Endodermal cell (in vitro differentiated cells): ENCODE measurements at regions not wholly inside any gene's neighbourhood (a gene's known extent, or its start where the extent isn't known, plus 50 kb on each side); places are given as distances from the start of the nearest gene placed in this dataset.

Experiments used
- DNase-seq: peaks from one replicate; pipeline ENCODE4 v3.0.0-alpha.2; 2017
- H3K27ac ChIP-seq: 2 replicates; pipeline ENCODE4 v1.5.1; 2013; ENCODE audit warnings: mild to moderate bottlenecking, low read depth, low read length, moderate library complexity
- H3K27me3 ChIP-seq: 2 replicates; pipeline ENCODE4 v1.6.1; 2013; ENCODE audit warnings: mild to moderate bottlenecking, low read length, moderate library complexity; ENCODE audit not compliant: insufficient read depth, control insufficient read depth, poor library complexity, severe bottlenecking
- H3K36me3 ChIP-seq: 2 replicates; pipeline ENCODE4 v1.7.0; 2013; ENCODE audit warnings: mild to moderate bottlenecking, low read length, moderate library complexity; ENCODE audit not compliant: control insufficient read depth, insufficient read depth
- H3K4me1 ChIP-seq: one replicate; pipeline ENCODE4 v1.7.0; 2013; ENCODE audit warnings: low read length; ENCODE audit not compliant: control insufficient read depth, insufficient read depth
- H3K4me3 ChIP-seq: 2 replicates; pipeline ENCODE4 v1.5.1; 2013; ENCODE audit warnings: mild to moderate bottlenecking, low read length, moderate library complexity
- H3K9ac ChIP-seq: 2 replicates; pipeline ENCODE4 v1.6.1; 2013; ENCODE audit warnings: mild to moderate bottlenecking, low read length, moderate library complexity; ENCODE audit not compliant: poor library complexity, severe bottlenecking; ENCODE audit errors: extremely low read depth
- H3K9me3 ChIP-seq: 2 replicates; pipeline ENCODE4 v1.6.1; 2013; ENCODE audit warnings: mild to moderate bottlenecking, low read length, moderate library complexity; ENCODE audit not compliant: control insufficient read depth
- H3K27ac Mint-ChIP-seq: 2 replicates; pipeline ENCODE4 v1.8.0; 2020; ENCODE audit warnings: mixed read lengths
- H3K27me3 Mint-ChIP-seq: 2 replicates; pipeline ENCODE4 v1.8.0; 2021; ENCODE audit warnings: mild to moderate bottlenecking, mixed read lengths; ENCODE audit not compliant: insufficient read depth
- H3K36me3 Mint-ChIP-seq: 2 replicates; pipeline ENCODE4 v1.8.0; 2020; ENCODE audit warnings: low read depth, mixed read lengths
- H3K4me1 Mint-ChIP-seq: 2 replicates; pipeline ENCODE4 v1.8.0; 2020; ENCODE audit warnings: mixed read lengths
- H3K4me3 Mint-ChIP-seq: 2 replicates; pipeline ENCODE4 v1.8.0; 2020; ENCODE audit warnings: mild to moderate bottlenecking, moderate library complexity, mixed read lengths
- H3K9me3 Mint-ChIP-seq: 2 replicates; pipeline ENCODE4 v1.8.0; 2020; ENCODE audit warnings: mild to moderate bottlenecking, mixed read lengths
- WGBS, 2 experiments: methylation state at CpG; one replicate each; pipeline versions ENCODE4 v1.1.5 to v1.1.7; 2013; ENCODE audit warnings: missing lambda C conversion rate in 2 of 2, mixed read lengths in 1 of 2; ENCODE audit not compliant: insufficient coverage in 1 of 2, insufficient read length in 1 of 2; 5-methylcytosine and 5-hydroxymethylcytosine counted together
- TF ChIP-seq, protein P1 (sequence below): fragments of 200-600 bp; sonication (generic); conservative IDR thresholded peaks from 2 replicates; pipeline ENCODE4 v1.5.0; 2021; ENCODE audit warnings: antibody characterized with exemption, mild to moderate bottlenecking

- H3K27me3 Mint-ChIP-seq: peaks cover 12% of the 10 kb centered on the region
- no peaks in the 10 kb centered on the region for H3K36me3 ChIP-seq
- no peaks in the 10 kb centered on the region for H3K9me3 ChIP-seq
- H3K4me3 Mint-ChIP-seq: no peak overlapping the region
- H3K27ac ChIP-seq: no peak overlapping the region
- no peak overlapping the region for H3K9ac ChIP-seq
- H3K4me1 Mint-ChIP-seq: no peaks in the 10 kb centered on the region
- 74 to 78% methylated on average over 4 to 6 of the region's 6 CpGs for WGBS, 2 experiments
- no peaks in the 10 kb centered on the region for H3K9me3 Mint-ChIP-seq
- H3K4me3 ChIP-seq: no peak overlapping the region
- H3K4me1 ChIP-seq: no peaks in the 10 kb centered on the region
- no peaks in the 10 kb centered on the region for H3K36me3 Mint-ChIP-seq
- H3K27me3 ChIP-seq: no peaks in the 10 kb centered on the region
- DNase-seq: no peak
- no peak overlapping the region for H3K27ac Mint-ChIP-seq
- TF ChIP-seq, protein P1, sequence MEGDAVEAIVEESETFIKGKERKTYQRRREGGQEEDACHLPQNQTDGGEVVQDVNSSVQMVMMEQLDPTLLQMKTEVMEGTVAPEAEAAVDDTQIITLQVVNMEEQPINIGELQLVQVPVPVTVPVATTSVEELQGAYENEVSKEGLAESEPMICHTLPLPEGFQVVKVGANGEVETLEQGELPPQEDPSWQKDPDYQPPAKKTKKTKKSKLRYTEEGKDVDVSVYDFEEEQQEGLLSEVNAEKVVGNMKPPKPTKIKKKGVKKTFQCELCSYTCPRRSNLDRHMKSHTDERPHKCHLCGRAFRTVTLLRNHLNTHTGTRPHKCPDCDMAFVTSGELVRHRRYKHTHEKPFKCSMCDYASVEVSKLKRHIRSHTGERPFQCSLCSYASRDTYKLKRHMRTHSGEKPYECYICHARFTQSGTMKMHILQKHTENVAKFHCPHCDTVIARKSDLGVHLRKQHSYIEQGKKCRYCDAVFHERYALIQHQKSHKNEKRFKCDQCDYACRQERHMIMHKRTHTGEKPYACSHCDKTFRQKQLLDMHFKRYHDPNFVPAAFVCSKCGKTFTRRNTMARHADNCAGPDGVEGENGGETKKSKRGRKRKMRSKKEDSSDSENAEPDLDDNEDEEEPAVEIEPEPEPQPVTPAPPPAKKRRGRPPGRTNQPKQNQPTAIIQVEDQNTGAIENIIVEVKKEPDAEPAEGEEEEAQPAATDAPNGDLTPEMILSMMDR: no peak
Measured at GRCh38 chr1:34286511-34286910, 109.8 kb downstream of the C1orf94 start.

DNA sequence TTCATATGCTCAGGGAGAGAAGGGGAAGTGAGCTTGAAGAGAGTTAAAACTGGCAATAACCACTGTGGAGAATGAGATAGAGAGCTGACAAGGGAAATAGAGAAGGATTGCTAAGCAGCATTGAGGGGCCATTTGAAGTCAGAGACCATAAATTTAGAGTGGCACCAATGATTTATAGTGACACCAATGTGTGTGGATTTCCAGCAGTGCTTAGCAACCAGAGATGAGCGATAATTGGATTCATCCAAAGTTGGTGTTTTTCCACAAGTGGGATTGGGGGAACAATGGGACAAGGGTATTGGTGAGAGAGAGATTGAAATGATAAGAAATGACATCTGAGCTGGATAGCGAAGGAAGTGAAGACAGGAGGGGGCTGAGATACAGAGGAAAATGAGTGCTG is 114.1 kb downstream of the C1orf94 start:
- Histone ChIP-seq H3K9me3 (no peaks in the 10 kb centered on the region), H3K4me1 (no peaks in the 10 kb centered on the region), H3K4me3 (no peak overlapping the region), H3K9ac (no peak overlapping the region), H3K27me3 (no peaks in the 10 kb centered on the region), H3K36me3 (no peaks in the 10 kb centered on the region), H3K27ac (no peak overlapping the region)
- H3K27ac Mint-ChIP-seq: no peak overlapping the region
- no peaks in the 10 kb centered on the region for H3K9me3 Mint-ChIP-seq
- no peak overlapping the region for H3K4me3 Mint-ChIP-seq
- H3K4me1 Mint-ChIP-seq: no peaks in the 10 kb centered on the region
- TF ChIP-seq, protein P1: no peak
- peaks cover 5% of the 10 kb centered on the region for H3K27me3 Mint-ChIP-seq
- no peaks in the 10 kb centered on the region for H3K36me3 Mint-ChIP-seq
- WGBS, 2 experiments: 93 to 95% methylated on average over 2 of the region's 2 CpGs
- no peak for DNase-seq

- Mint-ChIP-seq H3K9me3 (no peaks in the 10 kb centered on the region), H3K4me1 (no peaks in the 10 kb centered on the region), H3K36me3 (no peaks in the 10 kb centered on the region), H3K27me3 (peaks cover 1% of the 10 kb centered on the region), H3K4me3 (no peak overlapping the region), H3K27ac (no peak overlapping the region)
- 79 to 94% methylated on average over 2 of the region's 2 CpGs for WGBS, 2 experiments
- H3K9ac ChIP-seq: no peak overlapping the region
- H3K27me3 ChIP-seq: no peaks in the 10 kb centered on the region
- peak; percentile 57 for DNase-seq
- no peaks in the 10 kb centered on the region for H3K4me1 ChIP-seq
- H3K27ac ChIP-seq: no peak overlapping the region
- H3K4me3 ChIP-seq: no peak overlapping the region
- no peaks in the 10 kb centered on the region for H3K9me3 ChIP-seq
- TF ChIP-seq, protein P1: peak; percentile 67
- no peaks in the 10 kb centered on the region for H3K36me3 ChIP-seq
Measured at GRCh38 chr1:34292472-34292871, 115.8 kb downstream of the C1orf94 start.
